ENCODE measurements at regions not wholly inside any gene's neighbourhood (a gene's known extent, or its start where the extent isn't known, plus 50 kb on each side); places are given as distances from the start of the nearest gene placed in this dataset.
"Not testable (repeated sequence)": the region's sequence is repeated elsewhere in the genome, so short reads cannot be mapped to it uniquely, and the experiment has no call there.

GRCh38 chr6:147441751-147442150 is 66.7 kb upstream of the SAMD5 start:
- H3K4me3 ChIP-seq (ENCODE audit: low read depth, low read length): no peak overlapping the region
- no peak for DNase-seq (ENCODE audit: low read depth)
- TF ChIP-seq MYC (IDR thresholded peaks at IDR 0.05; ENCODE audit: low read depth, low read length): no peak
- TF ChIP-seq POLR2A (IDR thresholded peaks at IDR 0.05; ENCODE audit: extremely low read depth, insufficient read length): no peak
- TF ChIP-seq CTCF (IDR thresholded peaks at IDR 0.05; ENCODE audit: low read depth, low read length): no peak
- no peak for TF ChIP-seq MAX (IDR thresholded peaks at IDR 0.05; ENCODE audit: low read depth, low read length)

GRCh38 chr6:147447835-147448611 is 60.5 kb upstream of the SAMD5 start:
- no peak overlapping the region for H3K4me3 ChIP-seq (ENCODE audit: low read depth, low read length)
- DNase-seq (ENCODE audit: low read depth): peak; percentile 41
- no peak for TF ChIP-seq MAX (IDR thresholded peaks at IDR 0.05; ENCODE audit: low read depth, low read length)
- no peak for TF ChIP-seq MYC (IDR thresholded peaks at IDR 0.05; ENCODE audit: low read depth, low read length)
- TF ChIP-seq POLR2A (IDR thresholded peaks at IDR 0.05; ENCODE audit: extremely low read depth, insufficient read length): no peak
- TF ChIP-seq CTCF (IDR thresholded peaks at IDR 0.05; ENCODE audit: low read depth, low read length): no peak

GRCh38 chr6:147448775-147449174 is 59.7 kb upstream of the SAMD5 start:
- TF ChIP-seq MAX (IDR thresholded peaks at IDR 0.05; ENCODE audit: low read depth, low read length) (no peak), MYC (IDR thresholded peaks at IDR 0.05; ENCODE audit: low read depth, low read length) (no peak), POLR2A (IDR thresholded peaks at IDR 0.05; ENCODE audit: extremely low read depth, insufficient read length) (no peak), CTCF (IDR thresholded peaks at IDR 0.05; ENCODE audit: low read depth, low read length) (no peak)
- no peak for DNase-seq (ENCODE audit: low read depth)
- H3K4me3 ChIP-seq (ENCODE audit: low read depth, low read length): no peak overlapping the region

GRCh38 chr6:147449405-147450161 is 58.9 kb upstream of the SAMD5 start:
- no peak overlapping the region for H3K4me3 ChIP-seq (ENCODE audit: low read depth, low read length)
- DNase-seq (ENCODE audit: low read depth): no peak
- no peak for TF ChIP-seq POLR2A (IDR thresholded peaks at IDR 0.05; ENCODE audit: extremely low read depth, insufficient read length)
- TF ChIP-seq CTCF (IDR thresholded peaks at IDR 0.05; ENCODE audit: low read depth, low read length): no peak
- no peak for TF ChIP-seq MAX (IDR thresholded peaks at IDR 0.05; ENCODE audit: low read depth, low read length)
- no peak for TF ChIP-seq MYC (IDR thresholded peaks at IDR 0.05; ENCODE audit: low read depth, low read length)

GRCh38 chr6:147453361-147453760 is 55.1 kb upstream of the SAMD5 start:
- no peak for TF ChIP-seq POLR2A (IDR thresholded peaks at IDR 0.05; ENCODE audit: extremely low read depth, insufficient read length)
- TF ChIP-seq MAX (IDR thresholded peaks at IDR 0.05; ENCODE audit: low read depth, low read length): no peak
- no peak for TF ChIP-seq CTCF (IDR thresholded peaks at IDR 0.05; ENCODE audit: low read depth, low read length)
- TF ChIP-seq MYC (IDR thresholded peaks at IDR 0.05; ENCODE audit: low read depth, low read length): no peak
- no peak for DNase-seq (ENCODE audit: low read depth)
- no peak overlapping the region for H3K4me3 ChIP-seq (ENCODE audit: low read depth, low read length)

GRCh38 chr6:147454862-147455261 is 53.6 kb upstream of the SAMD5 start:
- not testable (repeated sequence) for DNase-seq (ENCODE audit: low read depth); H3K4me3 ChIP-seq (ENCODE audit: low read depth, low read length)

Data from NB4 (cell line).